Panc1 (cell line): ENCODE measurements at regions not wholly inside any gene's neighbourhood (a gene's known extent, or its start where the extent isn't known, plus 50 kb on each side); places are given as distances from the start of the nearest gene placed in this dataset.

Experiments
- ATAC-seq: fragments of 200-7000 bp; cut with Tn5 transposase; 2 replicates; pipeline ENCODE4 v1.9.1; 2020; ENCODE audit warnings: mild to moderate bottlenecking, moderate library complexity
- BruUV-seq: library from RNA; stranded (reverse); fragments of 400-500 nt; replicated peaks from 2 replicates; lab custom pipeline; 2021; lab: Mats Ljungman, UMichigan
- CTCF ChIA-PET: fragments of 300-600 bp; sonication (Branson Sonifier 250); formaldehyde crosslinking; loops from one replicate; lab custom pipeline; 2022; ENCODE audit warnings: antibody characterized with exemption; lab: Charles Lee
- POLR2A ChIA-PET: fragments of 300-600 bp; sonication (Branson Sonifier 250); formaldehyde crosslinking; loops from one replicate; lab custom pipeline; 2022; ENCODE audit warnings: antibody characterized with exemption; lab: Charles Lee
- DNase-seq: peaks from one replicate; pipeline ENCODE4 v3.0.0-alpha.2; 2010; ENCODE audit warnings: low read depth, low spot score
- H3K27ac ChIP-seq: 2 replicates; pipeline ENCODE4 v1.5.1; 2011; ENCODE audit warnings: mild to moderate bottlenecking, low read length, inconsistent platforms
- H3K27me3 ChIP-seq: fragments of 200-500 bp; sonication (Bioruptor generic); 2 replicates; pipeline ENCODE4 v1.6.0; 2014; ENCODE audit warnings: low read length, inconsistent platforms; ENCODE audit not compliant: control insufficient read depth, insufficient read depth
- H3K36me3 ChIP-seq: fragments of 200-500 bp; sonication (Bioruptor generic); 2 replicates; pipeline ENCODE4 v1.5.1; 2014; ENCODE audit warnings: inconsistent platforms, mild to moderate bottlenecking, low read length, moderate library complexity; ENCODE audit not compliant: control insufficient read depth, insufficient read depth
- H3K4me1 ChIP-seq: 2 replicates; pipeline ENCODE4 v1.5.1; 2011; ENCODE audit warnings: inconsistent platforms, mild to moderate bottlenecking, low read length, moderate library complexity; ENCODE audit not compliant: control insufficient read depth, insufficient read depth
- H3K4me3 ChIP-seq, 2 experiments: 2 replicates each; pipeline ENCODE4 v1.5.1; 2011 to 2012; ENCODE audit warnings: low read depth in 2 of 2, low read length in 2 of 2, mild to moderate bottlenecking in 2 of 2, inconsistent platforms in 1 of 2, moderate library complexity in 1 of 2
- H3K9me3 ChIP-seq: fragments of 200-500 bp; sonication (Bioruptor generic); 2 replicates; pipeline ENCODE4 v1.5.1; 2014; ENCODE audit warnings: low read depth, mild to moderate bottlenecking, inconsistent platforms, low read length, moderate library complexity; ENCODE audit not compliant: control insufficient read depth, insufficient read depth
- CTCF ChIP-seq: fragments of 450-650 bp; IDR thresholded peaks from 2 replicates; pipeline ENCODE4 v1.5.1; 2017; ENCODE audit warnings: mild to moderate bottlenecking
- POLR2AphosphoS5 ChIP-seq: IDR thresholded peaks from 2 replicates; pipeline ENCODE4 v1.6.1; 2012; ENCODE audit warnings: mild to moderate bottlenecking, low read depth, low read length, moderate library complexity
- REST ChIP-seq, 2 experiments: IDR thresholded peaks; 2 replicates each; pipeline ENCODE4 v1.6.1; 2011 to 2012; ENCODE audit warnings: low read depth in 2 of 2, control low read depth in 1 of 2, low read length in 1 of 2, mild to moderate bottlenecking in 1 of 2, moderate library complexity in 1 of 2; ENCODE audit not compliant: insufficient read depth in 1 of 2
- SIN3A ChIP-seq: IDR thresholded peaks from 2 replicates; pipeline ENCODE4 v1.6.1; 2012; ENCODE audit warnings: low read depth, mild to moderate bottlenecking, low read length, moderate library complexity, borderline replicate concordance; ENCODE audit not compliant: insufficient read depth
- TCF7L2 ChIP-seq: IDR thresholded peaks from 2 replicates; pipeline ENCODE4 v1.6.1; 2011; ENCODE audit warnings: mild to moderate bottlenecking, low read depth, low read length, inconsistent platforms
- in situ Hi-C: cut with HindIII; loops from 2 replicates; pipeline ENCODE4 v1.10.0; 2016; ENCODE audit warnings: low sequenced_read_pairs, low pct_unique_long_range_greater_than_20kb
- intact Hi-C: fragments of 100-400 bp; cut with micrococcal nuclease; formaldehyde crosslinking; loops from one replicate; pipeline ENCODE4 v1.10.0; 2022; ENCODE audit not compliant: unreplicated experiment

- no peaks in the 10 kb centered on the region for H3K36me3 ChIP-seq
- ATAC-seq, result no peak
- no peak overlapping the region for H3K4me3 ChIP-seq
- ChIA-PET CTCF (no interaction called here), POLR2A (no interaction called here)
- H3K9me3 ChIP-seq, result no peaks in the 10 kb centered on the region
- no peaks in the 10 kb centered on the region for H3K27me3 ChIP-seq
- DNase-seq, result no peak
- no peak overlapping the region for H3K27ac ChIP-seq
- in situ Hi-C loops, result no loop called here
- TF ChIP-seq CTCF, result no peak
- no peak for TF ChIP-seq TCF7L2
- TF ChIP-seq SIN3A, result no peak
- no peak for TF ChIP-seq POLR2AphosphoS5
- no peak for TF ChIP-seq REST (IDR thresholded peaks at IDR 0.05; ENCODE audit: insufficient read depth in 1 of 2, low read depth in 2 of 2, low read length in 1 of 2)
- H3K4me1 ChIP-seq, result no peaks in the 10 kb centered on the region
- BruUV-seq, result no TSS peak
- intact Hi-C loops, result no loop called here
Measured at GRCh38 chr4:179738822-179739221, 2296.6 kb upstream of the AGA start.

- BruUV-seq, result no TSS peak
- CTCF ChIA-PET, result no interaction called here
- intact Hi-C loops (no loop called here), in situ Hi-C loops (no loop called here)
- no peaks in the 10 kb centered on the region for H3K27me3 ChIP-seq
- H3K9me3 ChIP-seq, result no peaks in the 10 kb centered on the region
- no peak for TF ChIP-seq SIN3A
- TF ChIP-seq POLR2AphosphoS5, result no peak
- no peak for TF ChIP-seq REST (IDR thresholded peaks at IDR 0.05; ENCODE audit: insufficient read depth in 1 of 2, low read depth in 2 of 2, low read length in 1 of 2)
- no peak for TF ChIP-seq CTCF
- TF ChIP-seq TCF7L2, result no peak
- H3K27ac ChIP-seq, result no peak overlapping the region
- DNase-seq (no peak), ATAC-seq (no peak)
- no peaks in the 10 kb centered on the region for H3K4me1 ChIP-seq
- POLR2A ChIA-PET, result no interaction called here
- H3K4me3 ChIP-seq, result no peak overlapping the region
- H3K36me3 ChIP-seq, result no peaks in the 10 kb centered on the region
Measured at GRCh38 chr4:179747218-179747910, 2305.1 kb upstream of the AGA start.
